Kidney (tissue), 13 donors: ENCODE measurements at regions not wholly inside any gene's neighbourhood (a gene's known extent, or its start where the extent isn't known, plus 50 kb on each side); places are given as distances from the start of the nearest gene placed in this dataset.
"Not testable (repeated sequence)": the region's sequence is repeated elsewhere in the genome, so short reads cannot be mapped to it uniquely, and the experiment has no call there.

Experiments
- DNase-seq, 5 donors: peaks; one replicate each; pipeline ENCODE4 v3.0.0-alpha.2; 2013 to 2020
- FAIRE-seq: peaks from 2 replicates; lab custom pipeline; 2012; peaks lifted over from hg19 to GRCh38; lab: Jason Lieb, UNC
- H3K27ac ChIP-seq, 2 donors: one replicate each; pipeline ENCODE4 v1.7.0; 2013; ENCODE audit warnings: low read depth in 2 of 2, low read length in 2 of 2, inconsistent platforms in 1 of 2
- H3K27me3 ChIP-seq: one replicate; pipeline ENCODE4 v1.7.1; 2013; ENCODE audit warnings: low read length, inconsistent platforms; ENCODE audit not compliant: control insufficient read depth, insufficient read depth
- H3K36me3 ChIP-seq, 3 donors: one replicate each; pipeline versions ENCODE4 v1.7.0 to v1.7.1; 2013; ENCODE audit warnings: low read length in 3 of 3, control low read depth in 1 of 3, inconsistent platforms in 1 of 3; ENCODE audit not compliant: insufficient read depth in 3 of 3, control insufficient read depth in 2 of 3
- H3K4me1 ChIP-seq, 3 donors: one replicate each; pipeline versions ENCODE4 v1.7.0 to v1.7.1; 2013; ENCODE audit warnings: low read length in 3 of 3, inconsistent platforms in 1 of 3, low read depth in 1 of 3; ENCODE audit not compliant: control insufficient read depth in 2 of 3, insufficient read depth in 2 of 3
- H3K4me3 ChIP-seq, 3 donors: one replicate each; pipeline versions ENCODE4 v1.7.0 to v1.8.1; 2013; ENCODE audit warnings: low read length in 3 of 3, control low read depth in 1 of 3, inconsistent platforms in 1 of 3
- H3K9ac ChIP-seq, 3 donors: one replicate each; pipeline versions ENCODE4 v1.7.0 to v1.7.1; 2013; ENCODE audit warnings: low read length in 3 of 3, control low read depth in 1 of 3, inconsistent platforms in 1 of 3
- H3K9me3 ChIP-seq, 3 donors: one replicate each; pipeline versions ENCODE4 v1.7.0 to v1.7.1; 2013; ENCODE audit warnings: low read length in 3 of 3, control low read depth in 1 of 3, inconsistent platforms in 1 of 3; ENCODE audit not compliant: control insufficient read depth in 2 of 3, insufficient read depth in 1 of 3
- CTCF ChIP-seq: IDR thresholded peaks from 3 replicates; pipeline ENCODE4 v1.5.1; 2012; ENCODE audit warnings: mild to moderate bottlenecking, moderate library complexity, borderline replicate concordance; ENCODE audit not compliant: insufficient read depth; ENCODE audit errors: extremely low read depth
- intact Hi-C: fragments of 100-400 bp; cut with DNase I; formaldehyde crosslinking; loops from one replicate; pipeline ENCODE4 v1.11.1; 2022
- donor health status: control.
- donor health status: control.
- donor health status: control.
- donor health status: control.
- donor health status: control.
- donor health status: DM: yes; HTN: yes; CAD: no.
- donor health status: Normal renal cell carcinoma (clear cell type).

- FAIRE-seq (no peak), DNase-seq (no peak)
- Histone ChIP-seq H3K27ac (no peak overlapping the region), H3K9ac (no peak overlapping the region), H3K36me3 (no peaks in the 10 kb centered on the region), H3K27me3 (no peaks in the 10 kb centered on the region), H3K4me3 (no peak overlapping the region), H3K9me3 (no peaks in the 10 kb centered on the region), H3K4me1 (no peaks in the 10 kb centered on the region)
- TF ChIP-seq CTCF = no peak
- intact Hi-C loops = no loop called here
Observed at GRCh38 chr6:84304881-84305280, 77.4 kb upstream of the CEP162 start.

GRCh38 chr6:84291033-84291432, 63.6 kb upstream of the CEP162 start:
- H3K9me3 ChIP-seq, FAIRE-seq: not testable (repeated sequence)

GRCh38 chr6:84284428-84285049, 57.1 kb upstream of the CEP162 start:
- Histone ChIP-seq H3K27me3 (no peaks in the 10 kb centered on the region), H3K27ac (no peak overlapping the region), H3K36me3 (no peaks in the 10 kb centered on the region), H3K4me1 (no peaks in the 10 kb centered on the region), H3K9ac (no peak overlapping the region), H3K9me3 (no peaks in the 10 kb centered on the region), H3K4me3 (no peak overlapping the region)
- intact Hi-C loops = no loop called here
- no peak for FAIRE-seq
- no peak for TF ChIP-seq CTCF
- DNase-seq = peak in 1 of 5 donors; percentile 16

More at GRCh38 chr6:84291033-84291432, 63.6 kb upstream of the CEP162 start:
- H3K36me3 ChIP-seq, H3K27me3 ChIP-seq, H3K9ac ChIP-seq, intact Hi-C loops, H3K4me3 ChIP-seq, H3K4me1 ChIP-seq, DNase-seq, H3K27ac ChIP-seq: not testable (repeated sequence)

DNA sequence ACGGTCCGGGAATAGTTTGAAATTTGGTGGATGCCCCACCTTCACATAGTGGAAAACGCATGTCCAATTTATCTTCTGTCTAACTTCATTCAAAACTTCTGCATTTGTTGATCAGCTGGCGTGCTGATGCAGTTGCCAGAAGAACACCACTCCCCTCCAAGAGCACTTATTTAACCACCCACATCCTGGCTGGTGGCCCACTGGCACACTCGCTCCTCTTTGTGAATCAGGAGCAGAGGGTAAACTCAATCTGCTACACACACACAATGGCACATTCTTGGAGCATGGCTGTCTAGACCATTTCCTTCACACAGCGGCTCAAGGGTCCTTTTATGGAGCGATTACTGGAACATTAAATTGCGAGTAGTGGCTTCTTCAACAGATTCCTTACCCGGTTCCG, 55.1 kb upstream of the CEP162 start:
- TF ChIP-seq CTCF = no peak
- FAIRE-seq (no peak), DNase-seq (no peak)
- Histone ChIP-seq H3K4me1 (no peaks in the 10 kb centered on the region), H3K4me3 (no peak overlapping the region), H3K27ac (no peak overlapping the region), H3K36me3 (no peaks in the 10 kb centered on the region), H3K27me3 (no peaks in the 10 kb centered on the region), H3K9ac (no peak overlapping the region), H3K9me3 (no peaks in the 10 kb centered on the region)
- intact Hi-C loops = no loop called here
